ENCODE measurements at regions not wholly inside any gene's neighbourhood (a gene's known extent, or its start where the extent isn't known, plus 50 kb on each side); places are given as distances from the start of the nearest gene placed in this dataset.

- TF ChIP-seq, protein P1, sequence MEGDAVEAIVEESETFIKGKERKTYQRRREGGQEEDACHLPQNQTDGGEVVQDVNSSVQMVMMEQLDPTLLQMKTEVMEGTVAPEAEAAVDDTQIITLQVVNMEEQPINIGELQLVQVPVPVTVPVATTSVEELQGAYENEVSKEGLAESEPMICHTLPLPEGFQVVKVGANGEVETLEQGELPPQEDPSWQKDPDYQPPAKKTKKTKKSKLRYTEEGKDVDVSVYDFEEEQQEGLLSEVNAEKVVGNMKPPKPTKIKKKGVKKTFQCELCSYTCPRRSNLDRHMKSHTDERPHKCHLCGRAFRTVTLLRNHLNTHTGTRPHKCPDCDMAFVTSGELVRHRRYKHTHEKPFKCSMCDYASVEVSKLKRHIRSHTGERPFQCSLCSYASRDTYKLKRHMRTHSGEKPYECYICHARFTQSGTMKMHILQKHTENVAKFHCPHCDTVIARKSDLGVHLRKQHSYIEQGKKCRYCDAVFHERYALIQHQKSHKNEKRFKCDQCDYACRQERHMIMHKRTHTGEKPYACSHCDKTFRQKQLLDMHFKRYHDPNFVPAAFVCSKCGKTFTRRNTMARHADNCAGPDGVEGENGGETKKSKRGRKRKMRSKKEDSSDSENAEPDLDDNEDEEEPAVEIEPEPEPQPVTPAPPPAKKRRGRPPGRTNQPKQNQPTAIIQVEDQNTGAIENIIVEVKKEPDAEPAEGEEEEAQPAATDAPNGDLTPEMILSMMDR (IDR thresholded peaks at IDR 0.05): no peak
- TF ChIP-seq POLR2A (IDR thresholded peaks at IDR 0.05) (no peak), EP300 (IDR thresholded peaks at IDR 0.05) (no peak)
These were observed 1190.5 kb upstream of the SLC10A2 start for GRCh38 chr13:104256701-104257100.
